GM18505 (cell line): ENCODE measurements at regions not wholly inside any gene's neighbourhood (a gene's known extent, or its start where the extent isn't known, plus 50 kb on each side); places are given as distances from the start of the nearest gene placed in this dataset.

Experiments used
- ATAC-seq: cut with Tn5 transposase; IDR thresholded peaks from one replicate; pipeline ENCODE4 v1.9.1; 2021; ENCODE audit not compliant: unreplicated experiment
- POLR2A ChIP-seq: IDR thresholded peaks from 4 replicates; pipeline ENCODE4 v1.6.1; 2011; ENCODE audit warnings: borderline replicate concordance; ENCODE audit not compliant: insufficient read depth, insufficient read length; ENCODE audit errors: extremely low read depth

- TF ChIP-seq POLR2A = no peak
- no peak for ATAC-seq
These were observed 51.5 kb upstream of the ARHGAP24 start for GRCh38 chr4:85423431-85423830.
